ENCODE measurements at regions not wholly inside any gene's neighbourhood (a gene's known extent, or its start where the extent isn't known, plus 50 kb on each side); places are given as distances from the start of the nearest gene placed in this dataset.

GRCh38 chrX:9182041-9182440 lies 148.1 kb upstream of the FAM9B start:
- TF ChIP-seq CTCF (IDR thresholded peaks at IDR 0.05) (no peak), POLR2A (IDR thresholded peaks at IDR 0.05) (no peak)

Measured in body of pancreas (tissue), 4 donors.